VCaP (cell line): ENCODE measurements at regions not wholly inside any gene's neighbourhood (a gene's known extent, or its start where the extent isn't known, plus 50 kb on each side); places are given as distances from the start of the nearest gene placed in this dataset.
"Not testable (repeated sequence)": the region's sequence is repeated elsewhere in the genome, so short reads cannot be mapped to it uniquely, and the experiment has no call there.

ENCODE experiments used
- H3K27ac ChIP-seq: fragments of 450-650 bp; 2 replicates; pipeline ENCODE4 v1.5.1; 2017
- CTCF ChIP-seq: fragments of 450-650 bp; conservative IDR thresholded peaks from 2 replicates; pipeline ENCODE4 v1.5.1; 2017; ENCODE audit warnings: mild to moderate bottlenecking, moderate library complexity

GRCh38 chr3:110420158-110420641, 651.4 kb upstream of the NECTIN3 start:
- H3K27ac ChIP-seq: no peak overlapping the region

DNA sequence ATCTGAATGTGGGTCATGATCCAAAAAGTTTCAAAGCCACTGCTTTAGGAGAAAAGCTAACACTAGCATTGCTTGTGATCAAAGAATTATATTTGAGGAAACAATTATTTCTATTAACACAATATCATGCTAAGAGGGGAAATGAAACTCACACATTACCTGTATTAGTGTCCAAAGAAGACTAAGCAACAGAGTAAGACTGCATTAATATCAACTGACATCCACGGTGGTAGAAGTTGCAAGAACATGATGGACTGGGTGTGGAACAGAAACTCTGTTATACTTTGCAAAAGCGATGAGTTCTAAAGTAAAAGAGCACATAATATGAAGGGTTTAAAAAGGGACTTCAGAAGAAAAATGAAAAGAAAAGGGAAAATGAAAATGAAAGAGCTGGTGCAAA, 648.3 kb upstream of the NECTIN3 start:
- TF ChIP-seq CTCF: no peak
- no peak overlapping the region for H3K27ac ChIP-seq

More at GRCh38 chr3:110420158-110420641, 651.4 kb upstream of the NECTIN3 start:
- TF ChIP-seq CTCF: no peak

DNA sequence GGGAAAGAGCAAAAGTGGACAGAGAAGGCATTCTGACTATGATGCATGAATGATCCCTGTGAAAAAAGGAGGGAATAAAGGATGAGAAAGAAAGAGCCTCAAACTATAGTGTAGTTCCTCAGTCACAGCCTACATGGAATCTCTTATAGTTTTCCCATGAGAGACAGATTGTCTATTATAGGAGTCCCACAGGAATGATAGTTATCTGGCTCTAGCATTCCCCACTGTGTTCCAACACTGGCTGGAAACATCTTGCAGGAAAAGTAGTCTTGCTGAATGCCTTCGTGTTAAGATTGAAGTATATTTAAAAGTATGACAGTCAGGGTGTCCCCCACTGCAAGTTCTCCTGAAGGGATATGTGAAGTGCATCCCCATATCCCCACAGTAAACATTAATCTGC, 641.5 kb upstream of the NECTIN3 start:
- TF ChIP-seq CTCF: no peak
- H3K27ac ChIP-seq: no peak overlapping the region

- no peak for TF ChIP-seq CTCF
- no peak overlapping the region for H3K27ac ChIP-seq
Observed at GRCh38 chr3:110436209-110436608, 635.4 kb upstream of the NECTIN3 start.

- not testable (repeated sequence) for H3K27ac ChIP-seq
Observed at GRCh38 chr3:110440066-110440653, 631.5 kb upstream of the NECTIN3 start.

DNA sequence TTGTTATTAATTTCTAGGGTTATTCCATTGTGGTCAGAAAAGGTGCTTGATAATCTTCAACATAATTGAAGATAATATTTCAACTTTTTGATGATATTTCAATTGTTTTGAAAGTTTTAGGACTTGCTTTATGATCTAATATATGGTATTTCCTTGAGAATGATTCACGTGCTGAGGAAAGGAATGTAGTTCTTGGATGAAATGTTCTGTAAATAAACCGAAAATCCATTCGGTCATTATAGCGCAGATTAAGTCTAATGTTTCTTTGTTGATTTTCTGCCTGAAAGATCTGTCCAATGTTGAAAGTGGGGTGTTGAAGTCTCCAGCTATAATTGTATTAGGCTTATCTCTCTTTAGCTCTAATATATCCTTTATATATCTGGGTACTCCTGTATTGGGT, 617.5 kb upstream of the NECTIN3 start:
- H3K27ac ChIP-seq: no peak overlapping the region
- TF ChIP-seq CTCF: no peak

DNA sequence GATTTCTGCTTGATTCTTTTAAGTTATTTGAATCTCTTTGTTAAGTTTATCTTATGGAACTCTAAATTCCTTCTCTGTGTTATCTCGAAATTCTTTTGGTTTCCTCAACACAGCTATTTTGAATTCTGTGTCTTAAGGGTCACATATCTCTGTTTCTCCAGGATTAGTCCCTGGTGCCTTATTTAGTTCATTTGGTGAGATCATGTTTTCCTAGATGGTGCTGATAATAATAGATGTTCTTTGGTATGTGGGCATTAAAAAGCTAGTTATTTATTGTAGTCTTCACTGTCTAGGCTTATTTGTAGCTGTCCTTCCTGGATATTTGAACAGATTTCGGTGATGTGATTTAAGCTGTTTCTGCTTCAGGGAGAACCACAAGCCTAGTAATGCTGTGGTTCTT, 615.6 kb upstream of the NECTIN3 start:
- no peak for TF ChIP-seq CTCF

GRCh38 chr3:110456438-110457138, 615.0 kb upstream of the NECTIN3 start:
- TF ChIP-seq CTCF: no peak
- no peak overlapping the region for H3K27ac ChIP-seq

More for the DNA sequence above, 615.6 kb upstream of the NECTIN3 start:
- no peak overlapping the region for H3K27ac ChIP-seq
